ENCODE measurements at regions not wholly inside any gene's neighbourhood (a gene's known extent, or its start where the extent isn't known, plus 50 kb on each side); places are given as distances from the start of the nearest gene placed in this dataset.

DNA sequence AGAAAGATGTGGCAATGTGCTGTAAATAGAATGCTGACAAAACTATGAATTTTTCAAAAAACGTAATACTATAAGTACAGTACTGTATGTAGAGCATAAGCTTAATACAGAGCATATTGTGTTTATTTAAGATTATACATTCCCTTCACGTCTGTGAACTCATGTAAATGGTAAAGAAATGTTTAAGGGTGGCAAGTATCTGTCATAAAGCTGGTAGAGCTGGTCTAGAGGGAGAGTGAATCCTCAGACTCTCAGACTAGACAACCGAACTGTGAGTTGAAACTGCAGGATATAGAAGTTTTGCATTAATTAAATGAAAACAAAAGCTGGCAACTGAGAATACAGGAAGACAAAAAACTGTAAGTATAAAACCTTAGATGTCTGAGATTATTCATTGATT lies 87.3 kb upstream of the ANXA1 start:
- TF ChIP-seq, protein P1, sequence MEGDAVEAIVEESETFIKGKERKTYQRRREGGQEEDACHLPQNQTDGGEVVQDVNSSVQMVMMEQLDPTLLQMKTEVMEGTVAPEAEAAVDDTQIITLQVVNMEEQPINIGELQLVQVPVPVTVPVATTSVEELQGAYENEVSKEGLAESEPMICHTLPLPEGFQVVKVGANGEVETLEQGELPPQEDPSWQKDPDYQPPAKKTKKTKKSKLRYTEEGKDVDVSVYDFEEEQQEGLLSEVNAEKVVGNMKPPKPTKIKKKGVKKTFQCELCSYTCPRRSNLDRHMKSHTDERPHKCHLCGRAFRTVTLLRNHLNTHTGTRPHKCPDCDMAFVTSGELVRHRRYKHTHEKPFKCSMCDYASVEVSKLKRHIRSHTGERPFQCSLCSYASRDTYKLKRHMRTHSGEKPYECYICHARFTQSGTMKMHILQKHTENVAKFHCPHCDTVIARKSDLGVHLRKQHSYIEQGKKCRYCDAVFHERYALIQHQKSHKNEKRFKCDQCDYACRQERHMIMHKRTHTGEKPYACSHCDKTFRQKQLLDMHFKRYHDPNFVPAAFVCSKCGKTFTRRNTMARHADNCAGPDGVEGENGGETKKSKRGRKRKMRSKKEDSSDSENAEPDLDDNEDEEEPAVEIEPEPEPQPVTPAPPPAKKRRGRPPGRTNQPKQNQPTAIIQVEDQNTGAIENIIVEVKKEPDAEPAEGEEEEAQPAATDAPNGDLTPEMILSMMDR (conservative IDR thresholded peaks at IDR 0.05 in 1 of 2, IDR thresholded peaks at IDR 0.05 in 1 of 2; ENCODE audit: extremely low read depth in 1 of 2, insufficient read depth in 1 of 2, low read depth in 1 of 2, low read length in 2 of 2): no peak
- no peak for TF ChIP-seq EZH2 (IDR thresholded peaks at IDR 0.05; ENCODE audit: borderline replicate concordance, low read length)
